ENCODE measurements at regions not wholly inside any gene's neighbourhood (a gene's known extent, or its start where the extent isn't known, plus 50 kb on each side); places are given as distances from the start of the nearest gene placed in this dataset.

GRCh38 chr13:106122234-106122633, 413.2 kb downstream of the EFNB2 start:
- TF ChIP-seq CTCF (conservative IDR thresholded peaks at IDR 0.05; ENCODE audit: low read depth, low read length) (no peak), CHD1 (IDR thresholded peaks at IDR 0.05; ENCODE audit: low read depth, low read length) (no peak), MAFK (IDR thresholded peaks at IDR 0.05; ENCODE audit: low read depth, low read length) (no peak), POLR2A (IDR thresholded peaks at IDR 0.05; ENCODE audit: low read depth, low read length) (no peak), ELK1 (IDR thresholded peaks at IDR 0.05; ENCODE audit: borderline replicate concordance, low read depth, low read length) (no peak), NFE2L2 (IDR thresholded peaks at IDR 0.05; ENCODE audit: low read depth, low read length) (no peak), CEBPB (IDR thresholded peaks at IDR 0.05; ENCODE audit: low read depth, low read length) (no peak), BHLHE40 (IDR thresholded peaks at IDR 0.05; ENCODE audit: low read depth, low read length) (no peak), USF2 (IDR thresholded peaks at IDR 0.05; ENCODE audit: low read depth, low read length) (no peak), RAD21 (IDR thresholded peaks at IDR 0.05; ENCODE audit: low read length) (no peak), MXI1 (IDR thresholded peaks at IDR 0.05; ENCODE audit: borderline replicate concordance, low read depth, low read length) (no peak), RFX5 (IDR thresholded peaks at IDR 0.05; ENCODE audit: low read depth, low read length) (no peak), RCOR1 (IDR thresholded peaks at IDR 0.05; ENCODE audit: insufficient replicate concordance, low read length) (no peak)

Measured in IMR-90 (cell line).